Caco-2 (cell line): ENCODE measurements at regions not wholly inside any gene's neighbourhood (a gene's known extent, or its start where the extent isn't known, plus 50 kb on each side); places are given as distances from the start of the nearest gene placed in this dataset.

Experiments
- BruUV-seq: library from RNA; stranded (reverse); fragments of 400-500 nt; replicated peaks from 2 replicates; lab custom pipeline; 2021; lab: Mats Ljungman, UMichigan
- CTCF ChIA-PET: fragments of 300-600 bp; sonication (Branson Sonifier 250); formaldehyde crosslinking; loops from one replicate; lab custom pipeline; 2022; ENCODE audit warnings: antibody characterized with exemption; lab: Charles Lee
- POLR2A ChIA-PET: fragments of 300-600 bp; sonication (Branson Sonifier 250); formaldehyde crosslinking; loops from one replicate; lab custom pipeline; 2022; ENCODE audit warnings: antibody characterized with exemption; lab: Charles Lee
- DNase-seq, 2 experiments: peaks; one replicate each; pipeline versions ENCODE4 v3.0.0 to v3.0.0-alpha.2; 2020 to 2022
- H3K27me3 ChIP-seq: replicated peaks from 2 replicates; pipeline ENCODE4 v1.6.0; 2011; ENCODE audit warnings: low read length; ENCODE audit not compliant: control insufficient read depth, insufficient read depth
- H3K36me3 ChIP-seq: 2 replicates; pipeline ENCODE4 v1.5.1; 2011; ENCODE audit warnings: low read length; ENCODE audit not compliant: control insufficient read depth, insufficient read depth
- H3K4me1 ChIP-seq: fragments of 250-450 bp; sonication (Bioruptor Pico); 2 replicates; pipeline ENCODE4 v1.5.1; 2020; ENCODE audit warnings: mild to moderate bottlenecking
- H3K4me3 ChIP-seq: 2 replicates; pipeline ENCODE4 v1.5.1; 2011; ENCODE audit warnings: low read depth, mild to moderate bottlenecking, control low read depth, low read length
- H3K9me3 ChIP-seq: fragments of 250-450 bp; sonication (Bioruptor Pico); 2 replicates; pipeline ENCODE4 v1.5.1; 2020; ENCODE audit warnings: mild to moderate bottlenecking, moderate library complexity
- H3K27ac Mint-ChIP-seq: one replicate; pipeline ENCODE4 v1.8.0; 2022; ENCODE audit warnings: mixed read lengths; ENCODE audit not compliant: unreplicated experiment
- H3K27me3 Mint-ChIP-seq: one replicate; pipeline ENCODE4 v1.8.0; 2022; ENCODE audit warnings: mixed read lengths; ENCODE audit not compliant: insufficient read depth, unreplicated experiment
- H3K36me3 Mint-ChIP-seq: one replicate; pipeline ENCODE4 v1.8.0; 2022; ENCODE audit warnings: mild to moderate bottlenecking, mixed read lengths; ENCODE audit not compliant: insufficient read depth, unreplicated experiment
- H3K4me1 Mint-ChIP-seq: one replicate; pipeline ENCODE4 v1.8.0; 2022; ENCODE audit warnings: low read depth, mixed read lengths; ENCODE audit not compliant: unreplicated experiment
- H3K4me3 Mint-ChIP-seq: one replicate; pipeline ENCODE4 v1.8.0; 2022; ENCODE audit warnings: mild to moderate bottlenecking, moderate library complexity, mixed read lengths; ENCODE audit not compliant: unreplicated experiment
- H3K9me3 Mint-ChIP-seq: one replicate; pipeline ENCODE4 v1.8.0; 2022; ENCODE audit warnings: mixed read lengths; ENCODE audit not compliant: unreplicated experiment
- intact Hi-C: fragments of 100-400 bp; cut with micrococcal nuclease; formaldehyde crosslinking; loops from one replicate; pipeline ENCODE4 v1.10.0; 2022; ENCODE audit not compliant: unreplicated experiment
- TF ChIP-seq, protein P1 (sequence below), 2 experiments: fragments of 200-600 bp in 1 of 2; IDR thresholded peaks; 1 replicate in 1 of 2; 2 replicates in 1 of 2; pipeline versions ENCODE4 v1.5.1 to v1.8.0; 2011 to 2022; ENCODE audit warnings: antibody characterized with exemption in 1 of 2, control low read depth in 1 of 2, inconsistent platforms in 1 of 2, low read depth in 1 of 2, low read length in 1 of 2, mild to moderate bottlenecking in 1 of 2, moderate library complexity in 1 of 2; ENCODE audit not compliant: insufficient read depth in 1 of 2, severe bottlenecking in 1 of 2, unreplicated experiment in 1 of 2

DNA sequence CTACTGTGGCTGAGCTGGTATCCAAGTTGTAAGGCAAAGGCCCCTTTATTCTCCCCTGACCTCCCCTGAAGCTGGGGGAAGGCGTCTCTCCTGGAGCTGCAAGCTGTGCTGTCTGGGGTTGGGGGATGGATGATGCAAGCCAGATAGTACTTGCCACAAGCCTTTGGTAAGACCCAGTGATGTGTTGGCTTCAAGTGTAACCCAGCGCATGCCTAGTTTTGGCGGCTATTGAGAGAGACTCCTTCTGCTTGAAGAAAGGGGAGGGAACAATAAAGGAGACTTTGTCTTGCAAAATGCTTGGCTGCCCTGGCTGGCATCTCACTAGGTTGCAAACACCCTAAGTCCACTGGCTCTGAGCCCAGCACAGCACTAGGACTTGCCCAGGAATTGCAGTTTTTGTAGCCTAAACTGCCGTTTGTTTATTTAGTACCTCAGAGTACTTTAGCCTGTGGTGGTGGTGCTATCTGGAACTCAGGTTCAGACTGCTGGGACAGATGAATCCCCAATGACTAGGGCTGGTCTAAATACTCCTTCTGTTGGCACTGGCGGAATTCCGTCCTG lies 108.2 kb downstream of the TNFSF13B start:
- Histone ChIP-seq H3K9me3 (no peaks in the 10 kb centered on the region), H3K4me1 (no peaks in the 10 kb centered on the region), H3K27me3 (no peaks in the 10 kb centered on the region), H3K36me3 (no peaks in the 10 kb centered on the region), H3K4me3 (no peak overlapping the region)
- POLR2A ChIA-PET: no interaction called here
- DNase-seq: no peak
- H3K4me3 Mint-ChIP-seq: no peak overlapping the region
- H3K27ac Mint-ChIP-seq: no peak overlapping the region
- H3K36me3 Mint-ChIP-seq: no peaks in the 10 kb centered on the region
- TF ChIP-seq, protein P1, sequence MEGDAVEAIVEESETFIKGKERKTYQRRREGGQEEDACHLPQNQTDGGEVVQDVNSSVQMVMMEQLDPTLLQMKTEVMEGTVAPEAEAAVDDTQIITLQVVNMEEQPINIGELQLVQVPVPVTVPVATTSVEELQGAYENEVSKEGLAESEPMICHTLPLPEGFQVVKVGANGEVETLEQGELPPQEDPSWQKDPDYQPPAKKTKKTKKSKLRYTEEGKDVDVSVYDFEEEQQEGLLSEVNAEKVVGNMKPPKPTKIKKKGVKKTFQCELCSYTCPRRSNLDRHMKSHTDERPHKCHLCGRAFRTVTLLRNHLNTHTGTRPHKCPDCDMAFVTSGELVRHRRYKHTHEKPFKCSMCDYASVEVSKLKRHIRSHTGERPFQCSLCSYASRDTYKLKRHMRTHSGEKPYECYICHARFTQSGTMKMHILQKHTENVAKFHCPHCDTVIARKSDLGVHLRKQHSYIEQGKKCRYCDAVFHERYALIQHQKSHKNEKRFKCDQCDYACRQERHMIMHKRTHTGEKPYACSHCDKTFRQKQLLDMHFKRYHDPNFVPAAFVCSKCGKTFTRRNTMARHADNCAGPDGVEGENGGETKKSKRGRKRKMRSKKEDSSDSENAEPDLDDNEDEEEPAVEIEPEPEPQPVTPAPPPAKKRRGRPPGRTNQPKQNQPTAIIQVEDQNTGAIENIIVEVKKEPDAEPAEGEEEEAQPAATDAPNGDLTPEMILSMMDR (IDR thresholded peaks at IDR 0.05; ENCODE audit: insufficient read depth in 1 of 2, low read depth in 1 of 2, low read length in 1 of 2, severe bottlenecking in 1 of 2, unreplicated experiment in 1 of 2): no peak
- CTCF ChIA-PET: no interaction called here
- no peaks in the 10 kb centered on the region for H3K27me3 Mint-ChIP-seq
- intact Hi-C loops: no loop called here
- no peaks in the 10 kb centered on the region for H3K4me1 Mint-ChIP-seq
- no peaks in the 10 kb centered on the region for H3K9me3 Mint-ChIP-seq
- BruUV-seq: no TSS peak

DNA sequence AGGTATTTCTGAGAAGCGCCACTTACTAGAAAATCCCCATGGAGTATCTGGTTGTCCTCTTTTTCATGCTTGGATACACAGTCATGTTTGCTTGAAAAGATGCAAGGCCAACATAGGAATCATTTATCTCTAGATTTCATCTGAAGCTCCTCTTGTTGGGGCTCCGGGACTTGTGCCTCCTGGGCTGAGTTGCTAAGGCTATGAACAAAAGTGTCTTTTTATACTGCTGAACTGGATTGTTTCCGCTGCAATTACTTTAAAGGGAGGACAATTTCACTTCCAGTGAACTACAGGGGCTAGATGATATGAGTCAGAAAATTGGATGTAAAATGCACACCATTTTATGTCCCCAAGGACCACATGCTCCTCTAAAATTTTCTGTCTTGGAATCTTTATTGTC lies 114.1 kb downstream of the TNFSF13B start:
- H3K9me3 ChIP-seq: no peaks in the 10 kb centered on the region
- POLR2A ChIA-PET: no interaction called here

DNA sequence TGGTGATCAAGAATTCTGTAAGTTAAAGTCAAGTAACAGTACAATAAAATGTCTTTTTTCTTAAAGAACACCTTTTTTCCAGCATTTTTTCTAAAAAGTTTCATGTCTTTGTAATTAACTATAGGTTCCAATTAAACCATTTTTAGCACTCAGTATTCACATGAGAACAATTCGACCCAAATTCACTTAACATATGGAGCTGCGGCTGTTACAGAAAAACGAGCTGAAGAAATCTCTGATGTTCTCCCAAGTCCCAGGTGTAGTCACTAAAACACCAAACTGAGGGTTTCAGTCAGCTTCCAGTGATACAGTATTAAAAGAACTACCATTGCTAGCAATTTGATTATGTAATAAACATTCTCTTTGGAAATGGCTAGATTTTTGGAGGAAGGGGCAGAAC lies 117.6 kb downstream of the TNFSF13B start:
- Mint-ChIP-seq H3K4me3 (no peak overlapping the region), H3K27ac (no peak overlapping the region), H3K9me3 (no peaks in the 10 kb centered on the region), H3K4me1 (no peaks in the 10 kb centered on the region), H3K27me3 (peaks cover 3% of the 10 kb centered on the region), H3K36me3 (no peaks in the 10 kb centered on the region)
- no peaks in the 10 kb centered on the region for H3K36me3 ChIP-seq
- ChIA-PET POLR2A (no interaction called here), CTCF (no interaction called here)
- no peaks in the 10 kb centered on the region; the same call in 1 of the 2 replicates for H3K27me3 ChIP-seq
- no TSS peak for BruUV-seq
- no peak overlapping the region for H3K4me3 ChIP-seq
- no peaks in the 10 kb centered on the region for H3K4me1 ChIP-seq
- intact Hi-C loops: no loop called here
- DNase-seq: no peak
- TF ChIP-seq, protein P1 (IDR thresholded peaks at IDR 0.05; ENCODE audit: insufficient read depth in 1 of 2, low read depth in 1 of 2, low read length in 1 of 2, severe bottlenecking in 1 of 2, unreplicated experiment in 1 of 2): no peak
- H3K9me3 ChIP-seq: no peaks in the 10 kb centered on the region

More for the DNA sequence above, 114.1 kb downstream of the TNFSF13B start:
- BruUV-seq: no TSS peak
- Histone ChIP-seq H3K4me3 (no peak overlapping the region), H3K27me3 (no peaks in the 10 kb centered on the region; the same call in 1 of the 2 replicates), H3K4me1 (no peaks in the 10 kb centered on the region), H3K36me3 (no peaks in the 10 kb centered on the region)
- H3K4me3 Mint-ChIP-seq: no peak overlapping the region
- no peaks in the 10 kb centered on the region for H3K9me3 Mint-ChIP-seq
- H3K36me3 Mint-ChIP-seq: no peaks in the 10 kb centered on the region
- no peaks in the 10 kb centered on the region for H3K27me3 Mint-ChIP-seq
- no peak overlapping the region for H3K27ac Mint-ChIP-seq
- DNase-seq: no peak
- CTCF ChIA-PET: no interaction called here
- no peaks in the 10 kb centered on the region for H3K4me1 Mint-ChIP-seq
- intact Hi-C loops: no loop called here
- TF ChIP-seq, protein P1 (IDR thresholded peaks at IDR 0.05; ENCODE audit: insufficient read depth in 1 of 2, low read depth in 1 of 2, low read length in 1 of 2, severe bottlenecking in 1 of 2, unreplicated experiment in 1 of 2): no peak
